ENCODE measurements at regions not wholly inside any gene's neighbourhood (a gene's known extent, or its start where the extent isn't known, plus 50 kb on each side); places are given as distances from the start of the nearest gene placed in this dataset.

DNA sequence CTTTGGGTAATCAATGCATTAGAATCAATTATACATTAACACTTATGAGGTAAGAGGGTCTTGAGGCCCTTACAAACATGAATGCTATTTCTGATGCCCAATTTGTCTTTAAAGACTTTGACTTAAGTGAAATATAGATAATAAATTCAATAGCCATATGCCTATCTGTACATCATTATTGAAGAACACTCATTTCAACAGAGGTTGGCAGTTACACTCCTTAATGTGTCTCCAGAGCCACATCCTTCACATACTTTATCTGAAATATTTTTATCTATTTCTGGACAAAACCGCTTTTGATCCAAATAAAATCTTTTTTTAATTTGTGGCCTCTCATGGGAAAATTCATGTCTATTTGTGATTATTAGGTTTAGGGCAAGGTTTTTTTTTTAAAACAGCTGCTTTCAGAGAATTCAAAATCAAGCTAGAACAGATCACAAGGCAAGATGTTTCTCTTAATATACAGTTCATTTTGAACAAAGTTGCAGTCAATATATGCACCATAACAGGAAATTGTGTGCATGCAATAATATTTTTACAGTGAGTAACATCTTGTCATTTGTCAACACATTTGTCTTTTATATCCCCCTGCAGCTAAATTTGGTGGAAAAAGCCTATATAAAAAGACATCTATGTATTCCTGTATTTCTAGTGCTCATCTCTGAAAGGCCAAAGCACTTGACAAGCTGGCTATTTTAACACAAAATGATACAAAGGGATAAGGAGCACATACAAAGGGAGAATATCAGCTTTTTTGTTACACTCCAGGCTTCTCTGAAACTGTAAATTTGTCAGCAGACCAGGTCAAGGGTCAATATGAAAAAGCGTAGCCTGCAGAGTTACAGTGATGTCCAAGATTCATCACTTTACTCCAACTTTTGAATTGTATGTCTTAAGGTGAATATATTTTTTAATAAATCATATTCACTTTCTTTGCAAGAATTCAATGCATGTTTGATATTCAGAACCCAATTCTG lies 146.2 kb upstream of the DPH6 start:
- no peak overlapping the region for H3K27ac ChIP-seq (ENCODE audit: low read length)
- no peaks in the 10 kb centered on the region for H3K27me3 ChIP-seq (ENCODE audit: insufficient read depth, low read length, poor library complexity)
- H3K4me2 ChIP-seq (ENCODE audit: insufficient read depth, low read length) = no peak overlapping the region
- no peaks in the 10 kb centered on the region for H3K9me3 ChIP-seq (ENCODE audit: insufficient read depth, low read length, severe bottlenecking)
- DNase-seq (no peak), ATAC-seq (ENCODE audit: insufficient read depth, low read depth) (no peak)
- H4K20me1 ChIP-seq (ENCODE audit: insufficient read depth, low read length) = no peaks in the 10 kb centered on the region
- H3K9ac ChIP-seq (ENCODE audit: low read depth, low read length) = no peak overlapping the region
- H3K79me2 ChIP-seq (ENCODE audit: insufficient read depth, low read length) = no peaks in the 10 kb centered on the region
- no peak for TF ChIP-seq EZH2 (IDR thresholded peaks at IDR 0.05; ENCODE audit: borderline replicate concordance, low read depth, low read length, severe bottlenecking)
- TF ChIP-seq, protein P1, sequence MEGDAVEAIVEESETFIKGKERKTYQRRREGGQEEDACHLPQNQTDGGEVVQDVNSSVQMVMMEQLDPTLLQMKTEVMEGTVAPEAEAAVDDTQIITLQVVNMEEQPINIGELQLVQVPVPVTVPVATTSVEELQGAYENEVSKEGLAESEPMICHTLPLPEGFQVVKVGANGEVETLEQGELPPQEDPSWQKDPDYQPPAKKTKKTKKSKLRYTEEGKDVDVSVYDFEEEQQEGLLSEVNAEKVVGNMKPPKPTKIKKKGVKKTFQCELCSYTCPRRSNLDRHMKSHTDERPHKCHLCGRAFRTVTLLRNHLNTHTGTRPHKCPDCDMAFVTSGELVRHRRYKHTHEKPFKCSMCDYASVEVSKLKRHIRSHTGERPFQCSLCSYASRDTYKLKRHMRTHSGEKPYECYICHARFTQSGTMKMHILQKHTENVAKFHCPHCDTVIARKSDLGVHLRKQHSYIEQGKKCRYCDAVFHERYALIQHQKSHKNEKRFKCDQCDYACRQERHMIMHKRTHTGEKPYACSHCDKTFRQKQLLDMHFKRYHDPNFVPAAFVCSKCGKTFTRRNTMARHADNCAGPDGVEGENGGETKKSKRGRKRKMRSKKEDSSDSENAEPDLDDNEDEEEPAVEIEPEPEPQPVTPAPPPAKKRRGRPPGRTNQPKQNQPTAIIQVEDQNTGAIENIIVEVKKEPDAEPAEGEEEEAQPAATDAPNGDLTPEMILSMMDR (IDR thresholded peaks at IDR 0.05; ENCODE audit: borderline replicate concordance, extremely low read depth, low read length, poor library complexity, severe bottlenecking) = no peak
- no peaks in the 10 kb centered on the region for H3K36me3 ChIP-seq (ENCODE audit: insufficient read depth, low read length)
- no peak overlapping the region for H2AFZ ChIP-seq (ENCODE audit: low read depth, low read length)
- no peak overlapping the region for H3K4me3 ChIP-seq (ENCODE audit: low read depth in 1 of 2, low read length in 2 of 2)
- H3K4me1 ChIP-seq (ENCODE audit: insufficient read depth, low read length) = no peaks in the 10 kb centered on the region

DNA sequence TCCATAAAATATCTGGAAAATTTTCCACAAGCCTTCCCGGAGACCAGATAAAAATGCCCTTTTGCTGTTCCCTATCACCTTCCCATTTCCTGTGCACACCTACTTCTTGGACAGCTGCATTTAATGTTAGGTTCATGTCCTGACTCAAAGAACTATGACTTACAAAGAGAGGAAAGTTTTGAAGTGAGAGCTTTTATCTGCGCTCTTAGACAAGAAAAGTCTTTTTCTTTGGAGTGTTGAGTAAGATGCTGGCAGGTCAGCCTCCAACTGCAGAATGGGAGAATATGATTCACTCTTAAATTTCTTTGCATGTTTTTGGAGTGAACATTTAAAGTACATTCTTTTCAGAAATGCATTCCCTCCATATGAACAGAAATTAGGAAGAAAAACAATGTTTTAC lies 147.3 kb upstream of the DPH6 start:
- Histone ChIP-seq H3K27me3 (ENCODE audit: insufficient read depth, low read length, poor library complexity) (no peaks in the 10 kb centered on the region), H3K4me1 (ENCODE audit: insufficient read depth, low read length) (no peaks in the 10 kb centered on the region), H3K36me3 (ENCODE audit: insufficient read depth, low read length) (no peaks in the 10 kb centered on the region), H3K4me3 (ENCODE audit: low read depth in 1 of 2, low read length in 2 of 2) (no peak overlapping the region), H3K9me3 (ENCODE audit: insufficient read depth, low read length, severe bottlenecking) (no peaks in the 10 kb centered on the region), H3K4me2 (ENCODE audit: insufficient read depth, low read length) (no peak overlapping the region), H3K79me2 (ENCODE audit: insufficient read depth, low read length) (no peaks in the 10 kb centered on the region), H3K27ac (ENCODE audit: low read length) (no peak overlapping the region), H3K9ac (ENCODE audit: low read depth, low read length) (no peak overlapping the region), H2AFZ (ENCODE audit: low read depth, low read length) (no peak overlapping the region), H4K20me1 (ENCODE audit: insufficient read depth, low read length) (no peaks in the 10 kb centered on the region)
- DNase-seq = no peak
- ATAC-seq (ENCODE audit: insufficient read depth, low read depth) = no peak
- TF ChIP-seq, protein P1 (IDR thresholded peaks at IDR 0.05; ENCODE audit: borderline replicate concordance, extremely low read depth, low read length, poor library complexity, severe bottlenecking) = no peak
- TF ChIP-seq EZH2 (IDR thresholded peaks at IDR 0.05; ENCODE audit: borderline replicate concordance, low read depth, low read length, severe bottlenecking) = no peak

DNA sequence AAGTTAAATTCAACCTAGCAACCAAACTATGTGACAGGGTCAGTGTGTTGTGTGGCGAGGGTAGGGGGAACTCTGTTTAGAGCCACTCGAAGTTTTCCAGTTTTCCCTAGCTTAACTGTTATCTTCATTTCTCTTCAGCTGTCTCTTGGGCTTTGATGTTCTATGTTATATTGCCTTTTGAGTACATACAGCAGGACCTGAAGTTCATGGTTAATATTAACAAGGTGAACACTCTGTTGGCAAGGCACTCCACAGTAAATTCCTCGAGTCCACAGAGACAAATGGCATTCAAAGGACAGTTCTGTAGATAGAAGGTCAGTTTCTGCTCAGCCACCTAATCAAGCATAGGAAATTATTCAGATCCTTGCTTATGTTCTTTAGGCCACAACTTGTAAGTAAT lies 147.9 kb upstream of the DPH6 start:
- H3K4me3 ChIP-seq (ENCODE audit: low read depth in 1 of 2, low read length in 2 of 2) = no peak overlapping the region
- H4K20me1 ChIP-seq (ENCODE audit: insufficient read depth, low read length) = no peaks in the 10 kb centered on the region
- H3K36me3 ChIP-seq (ENCODE audit: insufficient read depth, low read length) = no peaks in the 10 kb centered on the region
- ATAC-seq (ENCODE audit: insufficient read depth, low read depth) (no peak), DNase-seq (no peak)
- no peaks in the 10 kb centered on the region for H3K79me2 ChIP-seq (ENCODE audit: insufficient read depth, low read length)
- no peak overlapping the region for H3K27ac ChIP-seq (ENCODE audit: low read length)
- no peak overlapping the region for H2AFZ ChIP-seq (ENCODE audit: low read depth, low read length)
- H3K9me3 ChIP-seq (ENCODE audit: insufficient read depth, low read length, severe bottlenecking) = no peaks in the 10 kb centered on the region
- H3K4me1 ChIP-seq (ENCODE audit: insufficient read depth, low read length) = no peaks in the 10 kb centered on the region
- H3K27me3 ChIP-seq (ENCODE audit: insufficient read depth, low read length, poor library complexity) = no peaks in the 10 kb centered on the region
- no peak overlapping the region for H3K9ac ChIP-seq (ENCODE audit: low read depth, low read length)
- no peak for TF ChIP-seq EZH2 (IDR thresholded peaks at IDR 0.05; ENCODE audit: borderline replicate concordance, low read depth, low read length, severe bottlenecking)
- TF ChIP-seq, protein P1 (IDR thresholded peaks at IDR 0.05; ENCODE audit: borderline replicate concordance, extremely low read depth, low read length, poor library complexity, severe bottlenecking) = no peak
- H3K4me2 ChIP-seq (ENCODE audit: insufficient read depth, low read length) = no peak overlapping the region

All from DND-41 (cell line).